Neuronal stem cell (in vitro differentiated cells): ENCODE measurements at regions not wholly inside any gene's neighbourhood (a gene's known extent, or its start where the extent isn't known, plus 50 kb on each side); places are given as distances from the start of the nearest gene placed in this dataset.

Source experiments
- DNase-seq: peaks from one replicate; pipeline ENCODE4 v3.0.0-alpha.2; 2013; ENCODE audit warnings: low spot score
- H2AFZ ChIP-seq: one replicate; pipeline ENCODE4 v1.6.1; 2013; ENCODE audit warnings: mild to moderate bottlenecking, low read length, inconsistent platforms
- H2AK5ac ChIP-seq: 2 replicates; pipeline ENCODE4 v1.6.1; 2013; ENCODE audit warnings: low read depth, mild to moderate bottlenecking, inconsistent platforms, low read length, moderate library complexity, mixed read lengths
- H2BK120ac ChIP-seq: 2 replicates; pipeline ENCODE4 v1.6.1; 2013; ENCODE audit warnings: low read depth, mild to moderate bottlenecking, inconsistent platforms, low read length, moderate library complexity, mixed read lengths
- H2BK12ac ChIP-seq: one replicate; pipeline ENCODE4 v1.6.1; 2013; ENCODE audit warnings: low read length, inconsistent platforms
- H2BK15ac ChIP-seq: 2 replicates; pipeline ENCODE4 v1.6.1; 2013; ENCODE audit warnings: mild to moderate bottlenecking, low read length, inconsistent platforms, mixed read lengths
- H2BK5ac ChIP-seq: one replicate; pipeline ENCODE4 v1.6.1; 2013; ENCODE audit warnings: inconsistent platforms, mild to moderate bottlenecking, low read length, moderate library complexity
- H3K14ac ChIP-seq: one replicate; pipeline ENCODE4 v1.6.1; 2013; ENCODE audit warnings: low read length, inconsistent platforms
- H3K18ac ChIP-seq: 2 replicates; pipeline ENCODE4 v1.6.1; 2013; ENCODE audit warnings: low read length, inconsistent platforms
- H3K23ac ChIP-seq: 2 replicates; pipeline ENCODE4 v1.6.1; 2013; ENCODE audit warnings: low read depth, mild to moderate bottlenecking, mixed read lengths, low read length, inconsistent platforms; ENCODE audit not compliant: poor library complexity
- H3K27ac ChIP-seq: replicated peaks from 3 replicates; pipeline ENCODE4 v1.5.1; 2013; ENCODE audit warnings: low read length, inconsistent platforms
- H3K27me3 ChIP-seq, 3 experiments: 2 replicates each; pipeline ENCODE4 v1.6.1; 2013; ENCODE audit warnings: low read length in 3 of 3, mild to moderate bottlenecking in 2 of 3, inconsistent platforms in 1 of 3, low read depth in 1 of 3, mixed read lengths in 1 of 3, moderate library complexity in 1 of 3; ENCODE audit not compliant: control insufficient read depth in 3 of 3, insufficient read depth in 3 of 3
- H3K36me3 ChIP-seq, 2 donors: replicated peaks in 1 of 2; 2 replicates each; pipeline ENCODE4 v1.6.1; 2013; ENCODE audit warnings: low read length in 2 of 2; ENCODE audit not compliant: control insufficient read depth in 2 of 2, insufficient read depth in 2 of 2
- H3K4ac ChIP-seq: 2 replicates; pipeline ENCODE4 v1.6.1; 2013; ENCODE audit warnings: inconsistent platforms, mild to moderate bottlenecking, low read length, moderate library complexity
- H3K4me1 ChIP-seq, 2 donors: 1 replicate in 1 of 2; 2 replicates in 1 of 2; pipeline ENCODE4 v1.6.1; 2013; ENCODE audit warnings: low read length in 2 of 2, low read depth in 1 of 2; ENCODE audit not compliant: control insufficient read depth in 2 of 2, insufficient read depth in 1 of 2
- H3K4me2 ChIP-seq: one replicate; pipeline ENCODE4 v1.6.1; 2013; ENCODE audit warnings: mild to moderate bottlenecking, low read length, inconsistent platforms; ENCODE audit not compliant: insufficient read depth, poor library complexity, severe bottlenecking
- H3K4me3 ChIP-seq, 2 donors: 2 replicates each; pipeline ENCODE4 v1.5.1; 2013; ENCODE audit warnings: low read length in 2 of 2, mild to moderate bottlenecking in 2 of 2, inconsistent platforms in 1 of 2, moderate library complexity in 1 of 2
- H3K79me1 ChIP-seq: one replicate; pipeline ENCODE4 v1.6.1; 2013; ENCODE audit warnings: low read depth, mild to moderate bottlenecking, inconsistent platforms, low read length, moderate library complexity
- H3K9ac ChIP-seq: one replicate; pipeline ENCODE4 v1.6.1; 2013; ENCODE audit warnings: mild to moderate bottlenecking, low read depth, low read length, inconsistent platforms; ENCODE audit not compliant: poor library complexity
- H3K9me3 ChIP-seq, 2 donors: replicated peaks in 1 of 2; 2 replicates each; pipeline versions ENCODE3 to v1.6.1; 2013; ENCODE audit warnings: low read length in 2 of 2, mild to moderate bottlenecking in 2 of 2, inconsistent platforms in 1 of 2, low read depth in 1 of 2, mixed read lengths in 1 of 2, moderate library complexity in 1 of 2; ENCODE audit not compliant: control insufficient read depth in 2 of 2, insufficient read depth in 1 of 2
- H4K8ac ChIP-seq: one replicate; pipeline ENCODE4 v1.6.1; 2013; ENCODE audit warnings: low read depth, mild to moderate bottlenecking, inconsistent platforms, low read length, moderate library complexity
- H4K91ac ChIP-seq: one replicate; pipeline ENCODE4 v1.6.1; 2013; ENCODE audit warnings: low read length, low read depth, mild to moderate bottlenecking, inconsistent platforms; ENCODE audit not compliant: poor library complexity
- WGBS, 2 donors: extraction: QIAGEN DNeasy Blood & Tissue Kit; methylation state at CpG; one replicate each; pipeline ENCODE4 v1.1.7; 2013; ENCODE audit warnings: missing lambda C conversion rate in 2 of 2, mixed read lengths in 1 of 2; ENCODE audit not compliant: insufficient read length in 2 of 2, insufficient replicate concordance in 1 of 2; ENCODE audit errors: extremely low coverage in 2 of 2; 5-methylcytosine and 5-hydroxymethylcytosine counted together

DNA sequence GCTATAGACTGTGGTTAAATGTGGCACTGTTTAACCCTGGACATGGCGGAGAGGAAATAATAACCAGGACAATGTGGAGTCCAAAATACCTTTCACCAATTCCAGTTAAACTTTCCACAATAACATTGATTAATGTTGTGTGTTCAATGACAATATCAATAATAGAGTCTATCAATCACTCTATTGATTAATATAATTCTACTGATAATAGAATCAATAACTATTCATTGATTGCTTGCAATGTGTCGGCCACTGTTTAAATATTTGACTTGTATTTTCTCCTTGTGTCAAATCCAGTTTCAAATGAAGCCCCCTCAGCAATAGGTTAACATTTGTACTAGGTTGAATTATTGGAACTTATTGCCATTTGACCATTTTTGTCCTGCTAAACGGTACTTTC is 187.0 kb downstream of the PTPN20 start:
- H3K14ac ChIP-seq: no peak overlapping the region
- H3K27ac ChIP-seq: no peak overlapping the region
- DNase-seq: no peak
- no peak overlapping the region for H3K9ac ChIP-seq
- H2BK5ac ChIP-seq: no peak overlapping the region
- H3K4me1 ChIP-seq: no peaks in the 10 kb centered on the region
- no peak overlapping the region for H4K8ac ChIP-seq
- no peak overlapping the region for H2BK12ac ChIP-seq
- no peak overlapping the region for H4K91ac ChIP-seq
- no peak overlapping the region for H2AFZ ChIP-seq
- no peak overlapping the region for H3K18ac ChIP-seq
- H2BK15ac ChIP-seq: no peak overlapping the region
- no CpG with 5 or more reads among the region's 3 CpGs for WGBS, 2 donors
- no peak overlapping the region for H3K4ac ChIP-seq
- no peak overlapping the region for H3K4me2 ChIP-seq
- H3K79me1 ChIP-seq: no peaks in the 10 kb centered on the region
- peaks cover 0 to 10% of the 10 kb centered on the region in 2 donors for H3K9me3 ChIP-seq
- no peaks in the 10 kb centered on the region for H3K36me3 ChIP-seq
- H3K4me3 ChIP-seq: no peak overlapping the region
- H3K23ac ChIP-seq: no peak overlapping the region
- no peak overlapping the region for H2AK5ac ChIP-seq
- H3K27me3 ChIP-seq: no peaks in the 10 kb centered on the region
- H2BK120ac ChIP-seq: no peak overlapping the region

DNA sequence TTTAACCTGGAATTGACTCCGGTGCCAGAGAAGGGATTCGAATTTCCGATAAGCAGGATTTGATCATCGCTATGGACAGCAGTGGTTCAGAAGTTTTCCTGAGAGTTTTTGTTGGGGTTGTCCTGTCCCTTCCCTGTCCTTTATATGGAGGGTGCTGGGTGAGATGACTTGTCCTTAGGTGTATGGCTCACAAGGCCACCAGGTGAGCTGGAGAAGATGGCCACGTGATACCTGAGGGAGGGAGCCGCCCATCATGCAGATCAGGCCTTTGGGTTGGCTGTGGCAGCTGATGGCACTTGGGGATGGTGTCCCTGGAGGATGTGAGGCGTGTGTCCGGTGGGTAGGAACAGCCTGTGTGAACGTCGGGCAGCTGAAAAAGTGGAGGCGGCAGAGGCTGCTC is 187.7 kb downstream of the PTPN20 start:
- H3K23ac ChIP-seq: no peak overlapping the region
- H3K4me2 ChIP-seq: no peak overlapping the region
- no CpG with 5 or more reads among the region's 11 CpGs for WGBS, 2 donors
- H3K9ac ChIP-seq: no peak overlapping the region
- H3K27ac ChIP-seq: no peak overlapping the region
- peaks cover 0 to 10% of the 10 kb centered on the region in 2 donors for H3K9me3 ChIP-seq
- H3K79me1 ChIP-seq: no peaks in the 10 kb centered on the region
- H3K14ac ChIP-seq: no peak overlapping the region
- DNase-seq: no peak
- no peak overlapping the region for H2AK5ac ChIP-seq
- H2BK12ac ChIP-seq: no peak overlapping the region
- no peaks in the 10 kb centered on the region for H3K27me3 ChIP-seq
- H3K4me1 ChIP-seq: no peaks in the 10 kb centered on the region
- no peak overlapping the region for H4K8ac ChIP-seq
- H3K18ac ChIP-seq: peak overlapping the region; percentile 52
- peak overlapping the region in 1 of 2 donors; percentile 4 for H3K4me3 ChIP-seq
- no peak overlapping the region for H2BK5ac ChIP-seq
- H2AFZ ChIP-seq: no peak overlapping the region
- no peak overlapping the region for H4K91ac ChIP-seq
- no peak overlapping the region for H3K4ac ChIP-seq
- no peak overlapping the region for H2BK15ac ChIP-seq
- no peak overlapping the region for H2BK120ac ChIP-seq
- H3K36me3 ChIP-seq: no peaks in the 10 kb centered on the region

DNA sequence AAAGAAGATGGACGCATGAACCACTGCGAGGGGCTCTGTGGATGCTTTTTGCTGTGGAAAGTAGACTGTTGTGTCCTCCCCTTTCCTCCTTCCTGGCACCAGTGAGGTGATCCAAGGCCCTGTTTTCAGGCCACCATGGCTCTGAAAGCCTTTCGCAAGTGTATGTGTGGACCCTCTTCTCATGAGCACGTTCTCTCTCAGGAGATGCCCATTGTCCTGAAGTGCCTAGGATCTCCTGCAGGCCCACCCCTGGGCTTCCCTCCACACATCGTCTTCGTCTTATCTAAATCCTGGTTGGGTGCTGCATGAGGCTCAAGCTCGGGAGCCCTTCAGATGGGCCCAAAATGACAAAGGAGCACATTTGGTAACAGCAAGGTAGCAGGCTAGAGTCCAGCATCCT is 188.2 kb downstream of the PTPN20 start:
- Histone ChIP-seq H3K27ac (no peak overlapping the region), H4K8ac (no peak overlapping the region), H3K4me2 (no peak overlapping the region), H3K18ac (peak overlapping the region; percentile 12), H3K4ac (no peak overlapping the region), H3K4me3 (no peak overlapping the region), H2BK15ac (no peak overlapping the region), H2BK120ac (no peak overlapping the region), H2AK5ac (no peak overlapping the region), H4K91ac (no peak overlapping the region), H2BK5ac (no peak overlapping the region), H3K36me3 (no peaks in the 10 kb centered on the region), H3K9me3 (peaks cover 0 to 10% of the 10 kb centered on the region in 2 donors), H3K9ac (no peak overlapping the region), H3K23ac (no peak overlapping the region), H3K27me3 (no peaks in the 10 kb centered on the region), H3K4me1 (no peaks in the 10 kb centered on the region), H2BK12ac (no peak overlapping the region), H3K14ac (no peak overlapping the region), H2AFZ (no peak overlapping the region), H3K79me1 (no peaks in the 10 kb centered on the region)
- DNase-seq: no peak
- no CpG with 5 or more reads among the region's 7 CpGs for WGBS, 2 donors

DNA sequence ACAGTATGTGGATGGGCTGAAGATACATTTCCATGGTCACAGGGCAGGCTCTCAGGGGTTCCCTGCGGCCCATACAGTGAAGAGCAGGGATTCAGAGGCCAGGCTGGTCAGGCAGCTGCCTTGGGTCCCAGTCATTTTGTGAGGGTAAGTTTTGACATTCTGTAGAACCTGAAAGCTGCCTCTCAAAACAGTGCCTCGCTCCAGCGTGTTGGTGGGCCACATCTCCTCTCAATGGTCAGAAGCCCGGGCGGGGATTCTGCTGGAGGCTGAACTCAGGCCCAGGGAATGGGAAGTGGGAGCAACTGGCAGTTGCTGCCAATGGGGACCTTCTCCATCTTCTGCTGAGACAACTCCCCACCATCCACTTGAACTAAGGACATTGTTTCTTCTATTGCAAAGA is 190.0 kb downstream of the PTPN20 start:
- no peak overlapping the region for H4K8ac ChIP-seq
- no CpG with 5 or more reads among the region's 5 CpGs for WGBS, 2 donors
- no peak overlapping the region for H3K9ac ChIP-seq
- H3K79me1 ChIP-seq: no peaks in the 10 kb centered on the region
- H2BK12ac ChIP-seq: no peak overlapping the region
- H2BK120ac ChIP-seq: no peak overlapping the region
- no peak overlapping the region for H3K23ac ChIP-seq
- H3K4me3 ChIP-seq: no peak overlapping the region
- no peak overlapping the region for H3K14ac ChIP-seq
- H3K9me3 ChIP-seq: peaks cover 0 to 5% of the 10 kb centered on the region in 2 donors
- H3K4ac ChIP-seq: no peak overlapping the region
- no peak overlapping the region for H2AFZ ChIP-seq
- H3K18ac ChIP-seq: no peak overlapping the region
- H3K27ac ChIP-seq: no peak overlapping the region
- H3K4me2 ChIP-seq: no peak overlapping the region
- peaks cover 0 to 2% of the 10 kb centered on the region in 2 donors for H3K4me1 ChIP-seq
- H3K27me3 ChIP-seq: no peaks in the 10 kb centered on the region
- no peak overlapping the region for H2BK5ac ChIP-seq
- no peak overlapping the region for H2BK15ac ChIP-seq
- no peak for DNase-seq
- no peak overlapping the region for H2AK5ac ChIP-seq
- H4K91ac ChIP-seq: no peak overlapping the region
- H3K36me3 ChIP-seq: no peaks in the 10 kb centered on the region
